ENCODE measurements at regions not wholly inside any gene's neighbourhood (a gene's known extent, or its start where the extent isn't known, plus 50 kb on each side); places are given as distances from the start of the nearest gene placed in this dataset.

DNA sequence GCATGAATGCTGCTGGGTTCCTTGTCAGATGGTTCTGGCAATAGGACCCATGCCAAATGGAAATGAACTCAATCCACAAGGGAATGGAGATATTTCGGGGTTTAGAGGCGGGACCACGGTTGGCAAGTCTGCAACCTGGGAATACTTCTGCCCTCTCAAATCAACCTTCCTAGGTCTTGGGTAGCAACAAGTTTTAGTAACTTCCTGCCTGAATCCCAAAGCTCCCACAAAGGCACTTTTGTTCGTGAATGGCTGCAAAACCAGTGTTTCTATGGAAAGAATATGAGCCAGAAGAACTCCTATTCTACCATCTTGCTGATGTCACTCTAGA lies 790.1 kb upstream of the SLC8A1 start:
- TF ChIP-seq POLR2A (IDR thresholded peaks at IDR 0.05; ENCODE audit: low read depth, low read length) (no peak), TAF1 (IDR thresholded peaks at IDR 0.05; ENCODE audit: low read depth, low read length) (no peak), POLR2AphosphoS5 (IDR thresholded peaks at IDR 0.05; ENCODE audit: low read depth, low read length) (no peak)
